H1 (cell line): ENCODE measurements at regions not wholly inside any gene's neighbourhood (a gene's known extent, or its start where the extent isn't known, plus 50 kb on each side); places are given as distances from the start of the nearest gene placed in this dataset.

Experiments used
- CTCF ChIA-PET: fragments of 300-600 bp; sonication (Branson Sonifier 250); formaldehyde crosslinking; loops from one replicate; lab custom pipeline; 2021; ENCODE audit not compliant: partially characterized antibody; lab: Charles Lee
- POLR2A ChIA-PET: fragments of 300-600 bp; sonication (Branson Sonifier 250); formaldehyde crosslinking; loops from one replicate; lab custom pipeline; 2021; ENCODE audit warnings: inconsistent platforms; ENCODE audit not compliant: partially characterized antibody; lab: Charles Lee
- DNase-seq, 2 experiments: peaks; one replicate each; pipeline versions ENCODE4 v3.0.0 to v3.0.0-alpha.2; 2010 to 2022; ENCODE audit warnings: low spot score in 2 of 2, low read depth in 1 of 2, mixed read lengths in 1 of 2
- FAIRE-seq: peaks from 2 replicates; lab custom pipeline; 2011; peaks lifted over from hg19 to GRCh38; lab: Jason Lieb, UNC
- H2AFZ ChIP-seq: 2 replicates; pipeline ENCODE4 v1.8.1; 2012; ENCODE audit warnings: low read length, inconsistent platforms
- H2AK5ac ChIP-seq: 2 replicates; pipeline ENCODE4 v1.6.1; 2013; ENCODE audit warnings: low read depth, low read length
- H2BK120ac ChIP-seq: replicated peaks from 2 replicates; pipeline ENCODE3; 2013; ENCODE audit warnings: low read depth, low read length, inconsistent platforms
- H2BK12ac ChIP-seq: 2 replicates; pipeline ENCODE4 v1.6.1; 2013; ENCODE audit warnings: low read depth, low read length
- H2BK15ac ChIP-seq: 2 replicates; pipeline ENCODE4 v1.6.1; 2013; ENCODE audit warnings: low read length
- H2BK20ac ChIP-seq: 2 replicates; pipeline ENCODE4 v1.6.1; 2013; ENCODE audit warnings: low read length
- H2BK5ac ChIP-seq: 2 replicates; pipeline ENCODE4 v1.6.1; 2013; ENCODE audit warnings: low read depth, low read length
- H3K14ac ChIP-seq: 2 replicates; pipeline ENCODE4 v1.6.1; 2013; ENCODE audit warnings: inconsistent platforms; ENCODE audit not compliant: insufficient read length
- H3K18ac ChIP-seq: 2 replicates; pipeline ENCODE4 v1.6.1; 2013; ENCODE audit warnings: low read length; ENCODE audit errors: extremely low read depth
- H3K23ac ChIP-seq: 2 replicates; pipeline ENCODE4 v1.6.1; 2013; ENCODE audit warnings: inconsistent platforms; ENCODE audit not compliant: insufficient read length
- H3K23me2 ChIP-seq: 2 replicates; pipeline ENCODE4 v1.6.1; 2013; ENCODE audit warnings: low read depth, low read length
- H3K27ac ChIP-seq: 2 replicates; pipeline ENCODE4 v1.6.1; 2011; ENCODE audit warnings: low read depth, low read length, inconsistent platforms
- H3K27me3 ChIP-seq, 4 experiments: replicated peaks in 1 of 4; 1 replicate in 1 of 4; 2 replicates in 3 of 4; pipeline versions ENCODE4 v1.6.1 to v1.8.1; 2011 to 2013; ENCODE audit warnings: low read length in 3 of 4, mild to moderate bottlenecking in 3 of 4, inconsistent platforms in 2 of 4, mixed read lengths in 2 of 4, moderate library complexity in 1 of 4; ENCODE audit not compliant: control insufficient read depth in 3 of 4, insufficient read depth in 3 of 4; ENCODE audit errors: extremely low read depth in 1 of 4
- H3K36me3 ChIP-seq, 4 experiments: 2 replicates each; pipeline versions ENCODE4 v1.6.1 to v1.8.1; 2011 to 2013; ENCODE audit warnings: mild to moderate bottlenecking in 4 of 4, low read length in 3 of 4, moderate library complexity in 2 of 4, control low read depth in 1 of 4, inconsistent platforms in 1 of 4; ENCODE audit not compliant: insufficient read depth in 4 of 4, control insufficient read depth in 2 of 4
- H3K4ac ChIP-seq: replicated peaks from 2 replicates; pipeline ENCODE3; 2013; ENCODE audit warnings: low read length, low read depth, mixed read lengths, inconsistent platforms; ENCODE audit not compliant: insufficient read length
- H3K4me1 ChIP-seq, 4 experiments: replicated peaks in 1 of 4; 1 replicate in 1 of 4; 2 replicates in 3 of 4; pipeline versions ENCODE4 v1.6.1 to v1.8.1; 2011 to 2013; ENCODE audit warnings: low read length in 3 of 4, inconsistent platforms in 2 of 4, mixed read lengths in 1 of 4; ENCODE audit not compliant: insufficient read depth in 4 of 4, control insufficient read depth in 3 of 4
- H3K4me2 ChIP-seq, 2 experiments: 2 replicates each; pipeline versions ENCODE4 v1.6.1 to v1.8.1; 2011 to 2013; ENCODE audit warnings: low read depth in 2 of 2, low read length in 2 of 2, control low read depth in 1 of 2, inconsistent platforms in 1 of 2, mild to moderate bottlenecking in 1 of 2; ENCODE audit not compliant: insufficient read depth in 1 of 2
- H3K4me3 ChIP-seq, 4 experiments: fragments of 200-600, 300-600 bp in 1 of 4; sonication (generic), shearing (Covaris generic), sonication (Bioruptor Twin) in 1 of 4; 2 replicates each; pipeline versions ENCODE4 v1.5.1 to v1.8.1; 2011 to 2016; ENCODE audit warnings: low read length in 4 of 4, low read depth in 3 of 4, control low read depth in 2 of 4, inconsistent platforms in 2 of 4, mild to moderate bottlenecking in 2 of 4, mixed read lengths in 1 of 4, moderate library complexity in 1 of 4; ENCODE audit not compliant: insufficient read depth in 2 of 4; ENCODE audit errors: extremely low read depth in 1 of 4
- H3K56ac ChIP-seq: replicated peaks from 2 replicates; pipeline ENCODE3; 2013; ENCODE audit warnings: low read depth, mild to moderate bottlenecking, mixed read lengths, low read length, inconsistent platforms; ENCODE audit not compliant: insufficient read length
- H3K79me1 ChIP-seq: 2 replicates; pipeline ENCODE4 v1.6.1; 2013; ENCODE audit warnings: low read depth, low read length, control low read depth
- H3K79me2 ChIP-seq, 2 experiments: 2 replicates each; pipeline versions ENCODE4 v1.6.1 to v1.8.1; 2012 to 2013; ENCODE audit warnings: low read length in 2 of 2, mild to moderate bottlenecking in 2 of 2, inconsistent platforms in 1 of 2; ENCODE audit not compliant: insufficient read depth in 2 of 2, control insufficient read depth in 1 of 2
- H3K9ac ChIP-seq, 4 experiments: replicated peaks in 1 of 4; 1 replicate in 1 of 4; 2 replicates in 3 of 4; pipeline versions ENCODE4 v1.6.1 to v1.8.1; 2011 to 2013; ENCODE audit warnings: low read depth in 3 of 4, low read length in 3 of 4, control low read depth in 2 of 4, mild to moderate bottlenecking in 2 of 4, moderate library complexity in 2 of 4, inconsistent platforms in 1 of 4; ENCODE audit errors: extremely low read depth in 1 of 4
- H3K9me3 ChIP-seq, 2 experiments: 2 replicates each; pipeline versions ENCODE4 v1.6.1 to v1.8.1; 2012 to 2013; ENCODE audit warnings: mild to moderate bottlenecking in 2 of 2, moderate library complexity in 2 of 2, control low read depth in 1 of 2, inconsistent platforms in 1 of 2, low read depth in 1 of 2, low read length in 1 of 2, mixed read lengths in 1 of 2; ENCODE audit not compliant: insufficient read depth in 2 of 2
- H4K20me1 ChIP-seq, 2 experiments: replicated peaks in 1 of 2; 2 replicates each; pipeline versions ENCODE3 to v1.8.1; 2011 to 2013; ENCODE audit warnings: inconsistent platforms in 2 of 2, low read length in 2 of 2, mild to moderate bottlenecking in 1 of 2; ENCODE audit not compliant: insufficient read depth in 2 of 2, control insufficient read depth in 1 of 2
- H4K5ac ChIP-seq: 2 replicates; pipeline ENCODE4 v1.6.1; 2013; ENCODE audit warnings: low read length, low read depth, mixed read lengths, inconsistent platforms; ENCODE audit not compliant: insufficient read length
- H4K8ac ChIP-seq: 2 replicates; pipeline ENCODE4 v1.8.0; 2013; ENCODE audit warnings: mild to moderate bottlenecking, moderate library complexity, low read length, inconsistent platforms; ENCODE audit not compliant: insufficient read depth; ENCODE audit errors: extremely low read depth
- H4K91ac ChIP-seq: replicated peaks from 2 replicates; pipeline ENCODE3; 2013; ENCODE audit warnings: low read length, mixed read lengths, inconsistent platforms; ENCODE audit not compliant: insufficient read length
- MAFK ChIP-seq: IDR thresholded peaks from 2 replicates; pipeline ENCODE4 v1.6.1; 2012; ENCODE audit warnings: low read depth, mild to moderate bottlenecking, improper control_type of control experiment, low read length
- RAD21 ChIP-seq, 2 experiments: IDR thresholded peaks in 1 of 2; conservative IDR thresholded peaks in 1 of 2; 2 replicates each; pipeline ENCODE4 v1.6.1; 2011; ENCODE audit warnings: low read depth in 2 of 2, low read length in 2 of 2, improper control_type of control experiment in 1 of 2, inconsistent platforms in 1 of 2, mild to moderate bottlenecking in 1 of 2, moderate library complexity in 1 of 2
- SUZ12 ChIP-seq: fragments of 200-600 bp; sonication (generic); IDR thresholded peaks from 2 replicates; pipeline ENCODE4 v1.6.1; 2012; ENCODE audit warnings: mild to moderate bottlenecking, inconsistent platforms, low read length, moderate library complexity, mixed read lengths
- TBP ChIP-seq: IDR thresholded peaks from 2 replicates; pipeline ENCODE4 v1.6.1; 2011; ENCODE audit warnings: low read depth, low read length, improper control_type of control experiment
- WGBS, 2 experiments: shearing (Covaris generic) in 1 of 2; methylation state at CpG; one replicate each; pipeline versions ENCODE4 v1.1.6 to v1.1.7; 2013 to 2015; ENCODE audit warnings: low lambda C conversion rate in 2 of 2, mixed read lengths in 2 of 2, inconsistent platforms in 1 of 2, low coverage in 1 of 2, missing lambda C conversion rate in 1 of 2; ENCODE audit not compliant: insufficient replicate concordance in 2 of 2, insufficient coverage in 1 of 2, insufficient read length in 1 of 2; ENCODE audit errors: extremely low coverage in 1 of 2, missing lambda C conversion rate in 1 of 2; 5-methylcytosine and 5-hydroxymethylcytosine counted together

- no peak overlapping the region for H3K18ac ChIP-seq
- H4K20me1 ChIP-seq = peaks cover 2 to 3% of the 10 kb centered on the region in 2 experiments
- no peak overlapping the region for H4K91ac ChIP-seq
- H4K8ac ChIP-seq = no peak overlapping the region
- DNase-seq = no peak
- TF ChIP-seq SUZ12 = no peak
- no peak for TF ChIP-seq TBP
- TF ChIP-seq RAD21 (IDR thresholded peaks at IDR 0.05 in 1 of 2, conservative IDR thresholded peaks at IDR 0.05 in 1 of 2; ENCODE audit: low read depth in 2 of 2, low read length in 2 of 2) = no peak
- no peak for TF ChIP-seq MAFK
- no peak overlapping the region for H3K4me2 ChIP-seq
- H3K79me1 ChIP-seq = no peaks in the 10 kb centered on the region; the same call in 1 of the 2 replicates
- no peak overlapping the region for H2AK5ac ChIP-seq
- H3K36me3 ChIP-seq = peaks cover 0 to 31% (median 19%) of the 10 kb centered on the region in 4 experiments; a peak in 6 of 8 replicates
- H3K27me3 ChIP-seq = no peaks in the 10 kb centered on the region
- peaks cover under 1% of the 10 kb centered on the region; the same call in 1 of the 2 replicates for H3K23me2 ChIP-seq
- H3K4ac ChIP-seq = no peak overlapping the region
- H2BK12ac ChIP-seq = no peak overlapping the region
- no peak overlapping the region for H3K27ac ChIP-seq
- no peak for FAIRE-seq
- no peak overlapping the region for H2BK120ac ChIP-seq
- H3K79me2 ChIP-seq = no peaks in the 10 kb centered on the region
- WGBS, 2 experiments = 88% methylated on average over 6 of the region's 6 CpGs; no CpG with 5 or more reads in 1 of the 2 experiments
- H3K4me3 ChIP-seq = no peak overlapping the region
- no peak overlapping the region for H2BK20ac ChIP-seq
- peaks cover 0 to 5% (median 3%) of the 10 kb centered on the region in 4 experiments; a peak in 3 of 7 replicates for H3K4me1 ChIP-seq
- POLR2A ChIA-PET = no interaction called here
- H3K14ac ChIP-seq = no peak overlapping the region
- H3K56ac ChIP-seq = no peak overlapping the region
- H3K23ac ChIP-seq = no peak overlapping the region
- no peak overlapping the region for H2BK5ac ChIP-seq
- H2AFZ ChIP-seq = no peak overlapping the region
- H2BK15ac ChIP-seq = no peak overlapping the region
- H3K9ac ChIP-seq = no peak overlapping the region
- no peak overlapping the region for H4K5ac ChIP-seq
- H3K9me3 ChIP-seq = no peaks in the 10 kb centered on the region
- CTCF ChIA-PET = interaction anchor here (0.7 to 1.5 kb wide), 6 partner anchors 17 to 346 kb away, joined by 3 to 5 read pairs (median 4); no protein-coding TSS in a partner anchor
Measured at GRCh38 chr12:124425667-124426066, 130.8 kb downstream of the RFLNA start.
